ENCODE measurements at regions not wholly inside any gene's neighbourhood (a gene's known extent, or its start where the extent isn't known, plus 50 kb on each side); places are given as distances from the start of the nearest gene placed in this dataset.

DNA sequence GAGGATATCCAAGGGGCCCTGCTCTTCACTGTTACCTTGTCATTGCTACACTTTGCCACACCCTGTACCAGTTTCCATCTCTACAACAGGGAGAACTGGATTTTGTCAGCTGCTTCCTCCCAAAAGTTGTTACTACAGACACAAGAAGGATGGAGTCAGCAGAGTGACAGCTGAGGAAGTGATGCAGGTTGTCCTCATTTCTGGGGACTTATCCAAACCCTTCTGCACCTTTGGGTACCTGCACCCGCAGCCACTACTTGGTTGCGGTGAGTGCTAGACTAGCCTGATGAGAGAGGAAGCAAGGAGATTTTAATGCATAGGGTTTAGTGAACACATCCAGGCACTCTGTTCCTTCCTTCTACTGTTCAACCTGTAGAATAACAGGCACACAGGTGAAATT is 281.0 kb downstream of the RPS24 start:
- TF ChIP-seq, protein P1, sequence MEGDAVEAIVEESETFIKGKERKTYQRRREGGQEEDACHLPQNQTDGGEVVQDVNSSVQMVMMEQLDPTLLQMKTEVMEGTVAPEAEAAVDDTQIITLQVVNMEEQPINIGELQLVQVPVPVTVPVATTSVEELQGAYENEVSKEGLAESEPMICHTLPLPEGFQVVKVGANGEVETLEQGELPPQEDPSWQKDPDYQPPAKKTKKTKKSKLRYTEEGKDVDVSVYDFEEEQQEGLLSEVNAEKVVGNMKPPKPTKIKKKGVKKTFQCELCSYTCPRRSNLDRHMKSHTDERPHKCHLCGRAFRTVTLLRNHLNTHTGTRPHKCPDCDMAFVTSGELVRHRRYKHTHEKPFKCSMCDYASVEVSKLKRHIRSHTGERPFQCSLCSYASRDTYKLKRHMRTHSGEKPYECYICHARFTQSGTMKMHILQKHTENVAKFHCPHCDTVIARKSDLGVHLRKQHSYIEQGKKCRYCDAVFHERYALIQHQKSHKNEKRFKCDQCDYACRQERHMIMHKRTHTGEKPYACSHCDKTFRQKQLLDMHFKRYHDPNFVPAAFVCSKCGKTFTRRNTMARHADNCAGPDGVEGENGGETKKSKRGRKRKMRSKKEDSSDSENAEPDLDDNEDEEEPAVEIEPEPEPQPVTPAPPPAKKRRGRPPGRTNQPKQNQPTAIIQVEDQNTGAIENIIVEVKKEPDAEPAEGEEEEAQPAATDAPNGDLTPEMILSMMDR (conservative IDR thresholded peaks at IDR 0.05): no peak
- TF ChIP-seq EZH2 (IDR thresholded peaks at IDR 0.05; ENCODE audit: low read depth): no peak

Data from PC-9 (cell line).